Urinary bladder (tissue), 3 donors: ENCODE measurements at regions not wholly inside any gene's neighbourhood (a gene's known extent, or its start where the extent isn't known, plus 50 kb on each side); places are given as distances from the start of the nearest gene placed in this dataset.

Experiments used
- DNase-seq: peaks from one replicate; pipeline ENCODE4 v3.0.0-alpha.2; 2015; ENCODE audit errors: extremely low spot score
- H3K27ac ChIP-seq: one replicate; pipeline ENCODE4 v1.5.1; 2013; ENCODE audit warnings: low read depth, mild to moderate bottlenecking, moderate library complexity
- H3K36me3 ChIP-seq: one replicate; pipeline ENCODE4 v1.6.1; 2013; ENCODE audit warnings: mild to moderate bottlenecking, moderate library complexity; ENCODE audit not compliant: insufficient read depth
- H3K4me1 ChIP-seq: one replicate; pipeline ENCODE4 v1.6.1; 2013; ENCODE audit warnings: mild to moderate bottlenecking, moderate library complexity; ENCODE audit not compliant: insufficient read depth
- H3K4me3 ChIP-seq: one replicate; pipeline ENCODE4 v1.5.1; 2013; ENCODE audit warnings: low read depth, low read length
- WGBS: extraction: QIAGEN DNeasy Blood & Tissue Kit; methylation state at CpG from one replicate; pipeline ENCODE4 v1.1.7; 2013; 5-methylcytosine and 5-hydroxymethylcytosine counted together
- donor health status: healthy with polysubstance abuse.
- donor health status: healthy.

GRCh38 chr3:159458010-159458409, 530.6 kb upstream of the IL12A start:
- Histone ChIP-seq H3K27ac (no peak overlapping the region), H3K4me1 (no peaks in the 10 kb centered on the region), H3K36me3 (no peaks in the 10 kb centered on the region), H3K4me3 (no peak overlapping the region)
- 45% methylated on average over 2 of the region's 2 CpGs for WGBS
- no peak for DNase-seq

DNA sequence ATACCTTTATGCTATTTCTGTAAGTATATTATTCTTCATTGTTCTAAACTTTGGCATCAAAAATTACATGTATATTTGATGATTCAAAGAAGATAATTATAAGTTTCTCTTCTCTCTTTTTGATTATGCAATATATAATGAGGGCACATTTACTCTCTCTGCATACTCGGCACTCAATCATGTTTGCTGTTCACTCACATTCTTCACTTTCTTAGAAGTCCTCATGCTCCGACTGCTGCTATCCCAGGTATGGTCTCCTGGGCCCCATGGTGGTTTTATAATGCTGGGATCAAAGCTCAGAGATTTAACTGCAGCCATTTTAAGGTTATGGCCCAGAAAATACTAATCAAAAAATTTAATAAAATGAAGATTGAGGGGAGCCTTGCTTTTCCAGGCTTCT, 529.7 kb upstream of the IL12A start:
- WGBS = 85% methylated on average over 2 of the region's 2 CpGs
- Histone ChIP-seq H3K4me3 (no peak overlapping the region), H3K27ac (no peak overlapping the region)

GRCh38 chr3:159472611-159473010, 516.0 kb upstream of the IL12A start:
- H3K36me3 ChIP-seq = no peaks in the 10 kb centered on the region
- H3K27ac ChIP-seq = no peak overlapping the region
- 62% methylated on average over 4 of the region's 4 CpGs for WGBS
- no peak for DNase-seq
- no peak overlapping the region for H3K4me3 ChIP-seq
- H3K4me1 ChIP-seq = no peaks in the 10 kb centered on the region

More for the DNA sequence above, 529.7 kb upstream of the IL12A start:
- no peaks in the 10 kb centered on the region for H3K36me3 ChIP-seq
- H3K4me1 ChIP-seq = no peaks in the 10 kb centered on the region
- DNase-seq = no peak

GRCh38 chr3:159473206-159473605, 515.4 kb upstream of the IL12A start:
- Histone ChIP-seq H3K4me3 (no peak overlapping the region), H3K27ac (no peak overlapping the region), H3K4me1 (no peaks in the 10 kb centered on the region), H3K36me3 (no peaks in the 10 kb centered on the region)
- 64% methylated on average over 1 of the region's 1 CpG for WGBS
- DNase-seq = no peak

- H3K4me1 ChIP-seq = no peaks in the 10 kb centered on the region
- DNase-seq = no peak
- H3K4me3 ChIP-seq = no peak overlapping the region
- no peaks in the 10 kb centered on the region for H3K36me3 ChIP-seq
- no peak overlapping the region for H3K27ac ChIP-seq
These were observed 508.6 kb upstream of the IL12A start for GRCh38 chr3:159480046-159480445.

DNA sequence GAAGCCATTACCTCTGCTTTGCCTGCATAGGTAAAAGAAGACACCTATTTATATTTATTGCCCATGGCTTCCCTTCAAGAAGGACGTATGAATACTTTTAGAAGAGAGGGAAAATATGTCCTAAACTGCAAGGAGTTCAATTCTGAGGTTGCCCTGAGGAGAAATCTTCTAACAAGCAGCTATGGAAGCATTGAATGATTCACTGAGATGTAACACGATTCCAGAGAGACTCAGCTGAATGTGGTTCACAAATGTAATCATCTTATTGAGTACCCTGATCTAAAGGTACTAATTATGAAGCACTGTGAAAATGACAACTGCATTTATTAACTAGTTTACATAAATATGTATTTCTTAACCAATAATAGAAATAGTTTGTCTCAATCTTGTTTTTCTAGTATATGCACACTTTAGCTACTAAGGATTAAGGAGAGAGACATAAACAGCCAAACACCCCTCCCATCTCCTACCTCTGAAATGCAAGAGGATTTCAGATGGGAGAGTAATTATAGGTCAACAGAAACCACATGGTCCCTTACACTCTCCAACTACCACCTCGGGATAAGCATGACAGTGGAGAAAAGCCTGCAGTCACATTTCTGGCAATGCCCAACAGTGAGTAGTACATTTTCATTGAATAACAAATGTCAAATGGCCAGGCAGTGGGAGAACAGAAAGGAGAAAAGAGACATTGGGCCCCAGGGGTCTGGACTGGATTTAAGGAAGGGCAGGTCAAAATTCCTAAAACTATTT, 506.2 kb upstream of the IL12A start:
- WGBS = 40% methylated on average over 3 of the region's 3 CpGs
- DNase-seq = no peak

GRCh38 chr3:159482994-159483367, 505.7 kb upstream of the IL12A start:
- WGBS = 43% methylated on average over 5 of the region's 5 CpGs
- DNase-seq = no peak
- Histone ChIP-seq H3K27ac (no peak overlapping the region), H3K36me3 (no peaks in the 10 kb centered on the region), H3K4me3 (no peak overlapping the region), H3K4me1 (no peaks in the 10 kb centered on the region)

More for the DNA sequence above, 506.2 kb upstream of the IL12A start:
- Histone ChIP-seq H3K4me3 (no peak overlapping the region), H3K4me1 (no peaks in the 10 kb centered on the region), H3K27ac (no peak overlapping the region), H3K36me3 (no peaks in the 10 kb centered on the region)

GRCh38 chr3:159486580-159486979, 502.1 kb upstream of the IL12A start:
- 56% methylated on average over 2 of the region's 2 CpGs for WGBS
- Histone ChIP-seq H3K36me3 (no peaks in the 10 kb centered on the region), H3K4me3 (no peak overlapping the region), H3K27ac (no peak overlapping the region), H3K4me1 (no peaks in the 10 kb centered on the region)
- no peak for DNase-seq

GRCh38 chr3:159487304-159487703, 501.3 kb upstream of the IL12A start:
- 58% methylated on average over 2 of the region's 2 CpGs for WGBS
- no peak overlapping the region for H3K4me3 ChIP-seq
- H3K4me1 ChIP-seq = no peaks in the 10 kb centered on the region
- no peaks in the 10 kb centered on the region for H3K36me3 ChIP-seq
- DNase-seq = no peak
- H3K27ac ChIP-seq = no peak overlapping the region

- H3K4me1 ChIP-seq = no peaks in the 10 kb centered on the region
- WGBS = 47% methylated on average over 2 of the region's 2 CpGs
- no peaks in the 10 kb centered on the region for H3K36me3 ChIP-seq
These were observed 500.0 kb upstream of the IL12A start for GRCh38 chr3:159488602-159489001.

DNA sequence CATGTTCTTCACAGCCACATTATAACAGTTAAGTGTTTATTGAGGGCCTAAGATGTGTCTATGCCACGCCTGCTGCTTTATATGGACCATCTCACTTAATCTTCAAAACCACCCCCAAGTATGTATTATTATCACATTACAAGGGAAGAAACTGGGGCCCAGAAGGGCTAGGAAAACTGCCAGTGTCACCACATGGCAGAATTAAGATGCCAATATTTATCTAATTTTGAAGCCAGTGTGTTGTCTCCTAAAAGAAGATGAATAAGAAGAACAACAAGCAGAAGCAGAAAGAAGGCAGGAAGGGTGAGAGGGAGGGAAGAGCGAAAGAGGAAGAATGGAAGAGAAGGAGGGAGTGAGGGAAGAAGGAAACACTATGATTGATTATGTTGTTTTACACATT, 491.3 kb upstream of the IL12A start:
- Histone ChIP-seq H3K4me3 (no peak overlapping the region), H3K27ac (no peak overlapping the region), H3K4me1 (no peaks in the 10 kb centered on the region), H3K36me3 (no peaks in the 10 kb centered on the region)
- WGBS = 48% methylated on average over 2 of the region's 2 CpGs
- no peak for DNase-seq

More at GRCh38 chr3:159488602-159489001, 500.0 kb upstream of the IL12A start:
- DNase-seq = no peak
- Histone ChIP-seq H3K27ac (no peak overlapping the region), H3K4me3 (no peak overlapping the region)

GRCh38 chr3:159499031-159499793, 489.4 kb upstream of the IL12A start:
- DNase-seq = no peak
- H3K36me3 ChIP-seq = no peaks in the 10 kb centered on the region
- no peaks in the 10 kb centered on the region for H3K4me1 ChIP-seq
- no peak overlapping the region for H3K4me3 ChIP-seq
- H3K27ac ChIP-seq = no peak overlapping the region
- 65% methylated on average over 6 of the region's 6 CpGs for WGBS

- no peaks in the 10 kb centered on the region for H3K36me3 ChIP-seq
- H3K4me3 ChIP-seq = no peak overlapping the region
- no peak overlapping the region for H3K27ac ChIP-seq
- no peak for DNase-seq
- 52% methylated on average over 1 of the region's 1 CpG for WGBS
- H3K4me1 ChIP-seq = no peaks in the 10 kb centered on the region
These were observed 487.6 kb upstream of the IL12A start for GRCh38 chr3:159501029-159501428.

- no peak overlapping the region for H3K27ac ChIP-seq
- no peaks in the 10 kb centered on the region for H3K4me1 ChIP-seq
- WGBS = 80% methylated on average over 2 of the region's 2 CpGs
- H3K36me3 ChIP-seq = no peaks in the 10 kb centered on the region
- H3K4me3 ChIP-seq = no peak overlapping the region
- DNase-seq = no peak
These were observed 485.6 kb upstream of the IL12A start for GRCh38 chr3:159502986-159503385.
